GM19467 (cell line): ENCODE measurements at regions not wholly inside any gene's neighbourhood (a gene's known extent, or its start where the extent isn't known, plus 50 kb on each side); places are given as distances from the start of the nearest gene placed in this dataset.

ENCODE experiments used
- ATAC-seq: cut with Tn5 transposase; IDR thresholded peaks from one replicate; pipeline ENCODE4 v1.9.1; 2021; ENCODE audit warnings: mild to moderate bottlenecking, moderate library complexity; ENCODE audit not compliant: unreplicated experiment

GRCh38 chr11:15378941-15379340 is 264.2 kb downstream of the INSC start:
- no peak for ATAC-seq

GRCh38 chr11:15379483-15379882 is 264.8 kb downstream of the INSC start:
- ATAC-seq = no peak

- ATAC-seq = no peak
Observed at GRCh38 chr11:15390857-15391256, 276.1 kb downstream of the INSC start.

GRCh38 chr11:15396778-15397177 is 282.1 kb downstream of the INSC start:
- no peak for ATAC-seq

- no peak for ATAC-seq
Observed at GRCh38 chr11:15406851-15407351, 292.2 kb downstream of the INSC start.

GRCh38 chr11:15412054-15412453 is 297.3 kb downstream of the INSC start:
- ATAC-seq = no peak

GRCh38 chr11:15418921-15419320 is 304.2 kb downstream of the INSC start:
- no peak for ATAC-seq

- no peak for ATAC-seq
Observed at GRCh38 chr11:15419696-15420095, 305.0 kb downstream of the INSC start.

GRCh38 chr11:15430381-15430780 is 315.7 kb downstream of the INSC start:
- ATAC-seq = no peak

GRCh38 chr11:15434529-15434928 is 319.8 kb downstream of the INSC start:
- no peak for ATAC-seq

- no peak for ATAC-seq
Observed at GRCh38 chr11:15446315-15446714, 331.6 kb downstream of the INSC start.

GRCh38 chr11:15446929-15447328 is 332.2 kb downstream of the INSC start:
- ATAC-seq = no peak

GRCh38 chr11:15451713-15452112 is 337.0 kb downstream of the INSC start:
- no peak for ATAC-seq

- no peak for ATAC-seq
Observed at GRCh38 chr11:15453211-15453765, 338.6 kb downstream of the INSC start.

- no peak for ATAC-seq
Observed at GRCh38 chr11:15468466-15468865, 353.7 kb downstream of the INSC start.

GRCh38 chr11:15471048-15471894 is 356.5 kb downstream of the INSC start:
- ATAC-seq = no peak

- no peak for ATAC-seq
Observed at GRCh38 chr11:15471895-15472799, 357.4 kb downstream of the INSC start.

GRCh38 chr11:15473954-15474837 is 359.5 kb downstream of the INSC start:
- peak; percentile 70 for ATAC-seq

GRCh38 chr11:15476371-15476917 is 361.7 kb downstream of the INSC start:
- ATAC-seq = no peak

GRCh38 chr11:15481871-15482270 is 367.1 kb downstream of the INSC start:
- no peak for ATAC-seq
